CD4-positive, alpha-beta T cell (primary cell): ENCODE measurements at regions not wholly inside any gene's neighbourhood (a gene's known extent, or its start where the extent isn't known, plus 50 kb on each side); places are given as distances from the start of the nearest gene placed in this dataset.

Experiments used
- ATAC-seq: fragments of 200-7000 bp; cut with Tn5 transposase; one replicate; pipeline ENCODE4 v1.10.0; 2022; ENCODE audit warnings: mild to moderate bottlenecking; ENCODE audit not compliant: poor library complexity
- CTCF ChIA-PET: fragments of 350-600 bp; sonication (Branson Sonifier 250); formaldehyde crosslinking; loops from one replicate; lab custom pipeline; 2021; ENCODE audit warnings: antibody characterized with exemption, inconsistent platforms; lab: Charles Lee
- POLR2A ChIA-PET: fragments of 350-600 bp; sonication (Branson Sonifier 250); formaldehyde crosslinking; loops from one replicate; lab custom pipeline; 2021; ENCODE audit warnings: antibody characterized with exemption, inconsistent platforms; lab: Charles Lee
- DNase-seq, 14 experiments: peaks; one replicate each; pipeline ENCODE4 v3.0.0-alpha.2; 2013 to 2020; ENCODE audit warnings: mixed read lengths in 2 of 14
- H3K27ac ChIP-seq, 2 donors: one replicate each; pipeline versions ENCODE4 v1.5.1 to v1.7.0; 2013; ENCODE audit warnings: low read length in 2 of 2, low read depth in 1 of 2, mild to moderate bottlenecking in 1 of 2
- H3K27me3 ChIP-seq, 2 experiments: 1 replicate in 1 of 2; 2 replicates in 1 of 2; pipeline versions ENCODE4 v1.6.1 to v1.7.0; 2013; ENCODE audit warnings: low read length in 2 of 2, control low read depth in 1 of 2, mild to moderate bottlenecking in 1 of 2, moderate library complexity in 1 of 2; ENCODE audit not compliant: insufficient read depth in 2 of 2, control insufficient read depth in 1 of 2
- H3K36me3 ChIP-seq: one replicate; pipeline ENCODE4 v1.6.1; 2013; ENCODE audit warnings: low read length, control low read depth; ENCODE audit not compliant: insufficient read depth
- H3K4me1 ChIP-seq: one replicate; pipeline ENCODE4 v1.6.1; 2013; ENCODE audit warnings: low read length, control low read depth; ENCODE audit not compliant: insufficient read depth
- H3K4me3 ChIP-seq: one replicate; pipeline ENCODE4 v1.5.1; 2013; ENCODE audit warnings: mild to moderate bottlenecking, low read length, moderate library complexity
- H3K9me3 ChIP-seq, 2 experiments: 1 replicate in 1 of 2; 2 replicates in 1 of 2; pipeline versions ENCODE4 v1.6.1 to v1.7.0; 2013; ENCODE audit warnings: low read length in 2 of 2, mild to moderate bottlenecking in 2 of 2, control low read depth in 1 of 2, moderate library complexity in 1 of 2; ENCODE audit not compliant: control insufficient read depth in 1 of 2, insufficient read depth in 1 of 2
- H3K27ac Mint-ChIP-seq: one replicate; pipeline ENCODE4 v1.8.0; 2020; ENCODE audit warnings: mixed read lengths
- H3K27me3 Mint-ChIP-seq: one replicate; pipeline ENCODE4 v1.8.0; 2021; ENCODE audit warnings: mixed read lengths
- H3K36me3 Mint-ChIP-seq: one replicate; pipeline ENCODE4 v1.8.0; 2021; ENCODE audit warnings: low read depth, mixed read lengths
- H3K4me1 Mint-ChIP-seq: one replicate; pipeline ENCODE4 v1.8.0; 2021; ENCODE audit warnings: low read depth, mixed read lengths
- H3K4me3 Mint-ChIP-seq: one replicate; pipeline ENCODE4 v1.8.0; 2020; ENCODE audit warnings: mild to moderate bottlenecking, mixed read lengths
- H3K9me3 Mint-ChIP-seq: one replicate; pipeline ENCODE4 v1.8.0; 2020; ENCODE audit warnings: mixed read lengths
- intact Hi-C, 2 experiments: fragments of 100-400 bp; cut with DNase I in 1 of 2; cut with micrococcal nuclease in 1 of 2; formaldehyde crosslinking; loops; one replicate each; pipeline versions ENCODE4 v1.15.1 to v1.9.0; 2023 to 2025; cut with DNase I, micrococcal nuclease
- TF ChIP-seq, protein P1 (sequence below): fragments of 200-600 bp; IDR thresholded peaks from one replicate; pipeline ENCODE4 v1.8.0; 2022; ENCODE audit warnings: antibody characterized with exemption, mild to moderate bottlenecking

DNA sequence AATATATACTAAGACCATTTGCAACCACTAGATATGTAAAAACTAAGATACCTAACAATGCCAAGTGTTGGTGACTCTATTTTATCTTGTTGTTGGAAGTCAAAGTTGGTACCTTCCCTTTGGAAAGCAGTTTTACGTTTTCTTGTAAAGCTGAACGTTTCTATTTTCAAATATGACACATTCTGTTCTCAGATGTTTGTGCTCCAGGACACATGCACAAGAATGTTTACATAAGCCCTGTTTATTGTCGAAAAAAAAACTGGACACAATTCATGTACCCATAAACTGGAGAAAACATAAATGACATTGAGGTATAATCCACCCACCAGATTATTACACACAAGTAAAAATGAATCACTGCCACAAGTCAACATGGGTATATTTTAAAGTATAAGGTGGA is 967.4 kb downstream of the BCL11B start:
- ChIA-PET POLR2A (no interaction called here), CTCF (interaction anchor here (0.8 kb wide), 1 partner anchor 21 kb away, joined by 3 read pairs; no protein-coding TSS in a partner anchor)
- H3K9me3 Mint-ChIP-seq: no peaks in the 10 kb centered on the region
- ATAC-seq (no peak), DNase-seq (no peak)
- no peaks in the 10 kb centered on the region for H3K4me1 ChIP-seq
- H3K36me3 Mint-ChIP-seq: no peaks in the 10 kb centered on the region
- H3K27me3 ChIP-seq: no peaks in the 10 kb centered on the region
- H3K4me1 Mint-ChIP-seq: peaks cover 28% of the 10 kb centered on the region
- H3K4me3 Mint-ChIP-seq: no peak overlapping the region
- intact Hi-C loops: no loop called here
- TF ChIP-seq, protein P1, sequence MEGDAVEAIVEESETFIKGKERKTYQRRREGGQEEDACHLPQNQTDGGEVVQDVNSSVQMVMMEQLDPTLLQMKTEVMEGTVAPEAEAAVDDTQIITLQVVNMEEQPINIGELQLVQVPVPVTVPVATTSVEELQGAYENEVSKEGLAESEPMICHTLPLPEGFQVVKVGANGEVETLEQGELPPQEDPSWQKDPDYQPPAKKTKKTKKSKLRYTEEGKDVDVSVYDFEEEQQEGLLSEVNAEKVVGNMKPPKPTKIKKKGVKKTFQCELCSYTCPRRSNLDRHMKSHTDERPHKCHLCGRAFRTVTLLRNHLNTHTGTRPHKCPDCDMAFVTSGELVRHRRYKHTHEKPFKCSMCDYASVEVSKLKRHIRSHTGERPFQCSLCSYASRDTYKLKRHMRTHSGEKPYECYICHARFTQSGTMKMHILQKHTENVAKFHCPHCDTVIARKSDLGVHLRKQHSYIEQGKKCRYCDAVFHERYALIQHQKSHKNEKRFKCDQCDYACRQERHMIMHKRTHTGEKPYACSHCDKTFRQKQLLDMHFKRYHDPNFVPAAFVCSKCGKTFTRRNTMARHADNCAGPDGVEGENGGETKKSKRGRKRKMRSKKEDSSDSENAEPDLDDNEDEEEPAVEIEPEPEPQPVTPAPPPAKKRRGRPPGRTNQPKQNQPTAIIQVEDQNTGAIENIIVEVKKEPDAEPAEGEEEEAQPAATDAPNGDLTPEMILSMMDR: no peak
- H3K27me3 Mint-ChIP-seq: no peaks in the 10 kb centered on the region
- H3K27ac Mint-ChIP-seq: no peak overlapping the region
- no peaks in the 10 kb centered on the region for H3K9me3 ChIP-seq
- no peak overlapping the region for H3K4me3 ChIP-seq
- H3K36me3 ChIP-seq: no peaks in the 10 kb centered on the region
- no peak overlapping the region for H3K27ac ChIP-seq

DNA sequence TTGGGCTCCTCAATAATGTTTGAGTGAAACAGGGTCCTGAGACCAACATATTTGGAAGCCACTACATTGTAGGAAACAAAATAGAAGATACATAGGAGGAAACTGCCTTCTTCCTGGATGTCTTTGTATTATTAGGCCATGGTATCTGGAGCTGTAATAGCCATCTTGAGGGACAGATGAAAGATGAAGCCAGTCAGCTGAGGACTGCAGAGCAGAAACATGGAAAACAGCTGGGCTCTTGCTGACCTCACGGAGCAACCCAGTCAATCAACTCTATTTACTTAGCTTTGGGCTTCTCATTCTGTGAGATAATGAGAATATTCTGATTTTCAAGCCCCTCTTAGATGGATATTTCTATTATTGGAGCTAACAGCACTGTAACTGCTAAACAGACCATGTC is 962.4 kb downstream of the BCL11B start:
- ChIA-PET POLR2A (interaction anchor here (0.6 kb wide), 2 partner anchors 81 to 531 kb away, joined by 3 to 4 read pairs; no protein-coding TSS in a partner anchor), CTCF (interaction anchor here (0.9 kb wide), 1 partner anchor 18 kb away, joined by 3 read pairs; no protein-coding TSS in a partner anchor)
- Histone ChIP-seq H3K4me3 (no peak overlapping the region), H3K27me3 (no peaks in the 10 kb centered on the region), H3K36me3 (no peaks in the 10 kb centered on the region), H3K9me3 (no peaks in the 10 kb centered on the region), H3K4me1 (no peaks in the 10 kb centered on the region), H3K27ac (no peak overlapping the region)
- DNase-seq (no peak), ATAC-seq (no peak)
- TF ChIP-seq, protein P1: no peak
- no peak overlapping the region for H3K4me3 Mint-ChIP-seq
- no peaks in the 10 kb centered on the region for H3K27me3 Mint-ChIP-seq
- H3K27ac Mint-ChIP-seq: no peak overlapping the region
- no peaks in the 10 kb centered on the region for H3K36me3 Mint-ChIP-seq
- intact Hi-C loops: no loop called here
- no peaks in the 10 kb centered on the region for H3K9me3 Mint-ChIP-seq
- peaks cover 19% of the 10 kb centered on the region for H3K4me1 Mint-ChIP-seq

DNA sequence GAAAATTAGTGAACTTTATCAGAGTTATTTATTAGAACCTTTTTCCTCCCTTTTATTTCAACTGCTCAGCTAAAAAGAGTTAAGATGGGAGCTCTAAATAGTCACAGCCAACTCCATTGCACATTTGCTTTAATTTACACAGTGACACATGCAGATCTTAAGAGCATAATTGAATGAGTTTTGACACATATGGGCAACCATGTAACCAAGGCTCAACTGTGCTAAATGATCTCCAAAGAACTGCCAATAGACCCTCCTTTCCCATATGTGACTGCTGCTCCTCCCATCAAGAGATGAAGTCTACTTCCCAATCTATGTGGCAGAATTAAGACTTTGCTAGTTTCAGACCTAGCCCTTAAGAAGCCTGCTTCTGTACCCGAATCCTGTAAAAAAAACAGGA is 960.0 kb downstream of the BCL11B start:
- CTCF ChIA-PET: no interaction called here
- Histone ChIP-seq H3K27ac (no peak overlapping the region), H3K27me3 (no peaks in the 10 kb centered on the region), H3K4me1 (no peaks in the 10 kb centered on the region), H3K36me3 (no peaks in the 10 kb centered on the region), H3K9me3 (no peaks in the 10 kb centered on the region), H3K4me3 (no peak overlapping the region)
- peaks cover 14% of the 10 kb centered on the region for H3K4me1 Mint-ChIP-seq
- intact Hi-C loops: no loop called here
- no peaks in the 10 kb centered on the region for H3K27me3 Mint-ChIP-seq
- TF ChIP-seq, protein P1: no peak
- H3K36me3 Mint-ChIP-seq: no peaks in the 10 kb centered on the region
- H3K27ac Mint-ChIP-seq: no peak overlapping the region
- no peak overlapping the region for H3K4me3 Mint-ChIP-seq
- no peak for DNase-seq
- no peaks in the 10 kb centered on the region for H3K9me3 Mint-ChIP-seq
- POLR2A ChIA-PET: no interaction called here
- ATAC-seq: no peak
